Retina (tissue), 1 donor: ENCODE measurements at regions not wholly inside any gene's neighbourhood (a gene's known extent, or its start where the extent isn't known, plus 50 kb on each side); places are given as distances from the start of the nearest gene placed in this dataset.

Experiments
- DNase-seq: peaks from one replicate; pipeline ENCODE4 v3.0.0-alpha.2; 2016

GRCh38 chr5:8577792-8578191, 708.8 kb downstream of the MTRR start:
- no peak for DNase-seq

GRCh38 chr5:8580298-8580697, 711.4 kb downstream of the MTRR start:
- DNase-seq: no peak

DNA sequence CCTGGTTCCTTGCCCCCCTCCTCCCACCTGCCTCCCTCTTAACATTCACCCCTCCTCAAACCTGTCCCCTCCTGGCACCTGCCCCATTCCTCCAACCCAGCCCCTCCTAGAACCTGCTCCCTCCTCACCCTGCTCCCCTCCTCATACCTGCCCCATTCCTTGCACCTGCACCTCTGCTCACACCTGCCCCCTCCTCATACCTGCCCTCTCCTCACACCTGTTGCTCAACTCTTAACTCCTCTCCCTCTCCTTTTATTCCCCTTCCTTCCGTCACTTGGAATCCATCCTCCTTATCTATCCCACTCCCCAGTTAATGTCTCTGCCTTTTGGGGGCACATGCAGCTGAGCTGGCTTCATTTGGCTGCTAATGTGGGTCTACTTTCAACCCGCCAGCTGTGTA, 712.1 kb downstream of the MTRR start:
- no peak for DNase-seq

DNA sequence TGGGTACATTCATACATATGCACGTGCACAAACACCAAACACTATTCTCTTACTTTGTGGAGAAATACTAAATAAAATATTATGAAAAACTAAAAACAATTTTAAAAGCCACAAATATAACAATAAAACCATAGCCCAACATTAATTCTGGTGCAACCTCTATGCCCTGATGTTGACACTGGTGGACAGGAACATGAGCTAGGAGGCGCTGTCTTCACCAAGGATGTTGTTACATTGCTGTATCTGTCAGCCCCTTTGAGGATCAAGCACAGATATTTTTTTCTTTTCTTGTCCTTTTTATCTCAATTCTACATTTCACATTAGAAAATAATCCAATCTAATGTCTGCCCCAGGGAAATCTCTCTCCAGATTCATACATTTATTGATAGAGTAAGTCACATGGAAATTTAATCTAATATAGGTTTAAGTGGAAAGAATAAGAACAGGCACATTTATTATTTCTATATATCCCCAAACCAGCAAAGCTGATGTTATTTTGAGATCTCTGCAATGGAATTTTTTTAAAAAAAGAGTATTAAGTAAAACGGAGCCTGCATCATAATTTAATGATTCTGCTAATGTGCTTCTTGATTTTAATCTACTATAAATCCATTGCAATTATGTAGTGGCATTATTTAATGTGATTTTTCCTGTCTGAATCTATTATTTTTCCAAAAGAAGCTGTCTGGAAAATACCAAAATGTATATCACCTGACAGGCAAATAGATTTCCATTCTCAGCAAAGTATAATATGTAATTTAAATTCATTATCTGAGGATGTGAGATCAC, 716.5 kb downstream of the MTRR start:
- no peak for DNase-seq

GRCh38 chr5:8590959-8591358, 722.0 kb downstream of the MTRR start:
- no peak for DNase-seq

DNA sequence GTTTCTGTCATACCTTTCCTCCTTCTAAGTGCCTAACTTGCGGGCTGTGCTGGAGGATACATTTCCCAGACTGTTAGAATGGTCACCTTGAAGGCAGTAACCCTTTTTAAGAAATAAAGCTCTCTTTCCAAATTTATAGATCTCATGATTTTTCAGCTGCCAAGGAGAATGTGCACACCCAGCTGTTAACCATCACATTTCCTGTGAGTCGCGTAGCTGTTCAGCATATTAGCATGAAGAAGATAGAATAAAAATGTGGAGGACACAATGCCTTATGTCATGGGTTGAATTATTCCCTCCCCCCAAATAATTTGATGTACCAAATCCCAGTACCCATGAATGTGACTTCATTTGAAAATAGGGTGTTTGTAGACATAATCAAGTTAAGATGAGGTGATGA, 729.4 kb downstream of the MTRR start:
- DNase-seq: no peak

- DNase-seq: no peak
Measured at GRCh38 chr5:8598996-8599395, 730.0 kb downstream of the MTRR start.

GRCh38 chr5:8600843-8601242, 731.9 kb downstream of the MTRR start:
- no peak for DNase-seq

DNA sequence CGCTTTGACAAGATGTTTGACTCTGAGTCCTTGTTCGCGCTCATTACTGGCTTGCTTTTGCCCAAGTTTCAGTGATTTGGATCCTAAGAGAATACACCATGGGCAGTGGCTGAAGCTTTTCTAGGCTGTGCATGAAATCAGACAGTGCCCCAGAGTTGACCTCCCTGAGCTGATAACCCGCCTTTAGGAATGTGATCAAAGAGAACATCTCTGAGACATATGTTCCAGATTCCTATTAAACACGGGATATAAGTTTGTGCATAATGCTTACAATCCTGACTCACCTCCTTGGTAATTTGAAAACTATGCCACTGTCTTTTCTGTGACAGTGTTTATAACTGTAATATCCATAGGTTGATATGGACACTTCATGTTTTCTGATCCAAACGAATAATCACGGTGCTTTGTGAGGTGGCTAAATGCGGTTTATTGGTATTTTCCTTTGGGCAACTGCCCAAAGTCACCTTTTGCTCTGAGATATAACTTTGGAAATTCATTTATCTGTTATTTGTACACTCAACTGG, 732.9 kb downstream of the MTRR start:
- DNase-seq: no peak

DNA sequence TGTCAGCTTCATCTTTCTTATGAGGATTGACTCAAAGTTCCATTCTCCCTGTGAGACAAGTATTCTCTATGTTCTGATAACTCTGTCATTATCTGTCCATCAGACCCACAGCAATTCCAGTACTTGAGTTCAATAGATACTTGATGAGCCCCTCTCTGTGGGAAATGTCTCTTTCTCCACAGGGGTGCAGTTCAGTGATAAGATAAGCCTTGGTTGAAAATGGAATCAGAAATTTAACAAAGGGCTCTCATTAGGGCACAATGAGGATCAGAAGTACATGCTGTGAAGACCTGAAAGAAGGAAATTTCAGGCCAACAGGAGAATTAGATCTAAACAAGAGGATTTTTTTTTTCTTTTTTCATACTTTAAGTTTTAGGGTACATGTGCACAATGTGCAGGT, 737.3 kb downstream of the MTRR start:
- DNase-seq: no peak

DNA sequence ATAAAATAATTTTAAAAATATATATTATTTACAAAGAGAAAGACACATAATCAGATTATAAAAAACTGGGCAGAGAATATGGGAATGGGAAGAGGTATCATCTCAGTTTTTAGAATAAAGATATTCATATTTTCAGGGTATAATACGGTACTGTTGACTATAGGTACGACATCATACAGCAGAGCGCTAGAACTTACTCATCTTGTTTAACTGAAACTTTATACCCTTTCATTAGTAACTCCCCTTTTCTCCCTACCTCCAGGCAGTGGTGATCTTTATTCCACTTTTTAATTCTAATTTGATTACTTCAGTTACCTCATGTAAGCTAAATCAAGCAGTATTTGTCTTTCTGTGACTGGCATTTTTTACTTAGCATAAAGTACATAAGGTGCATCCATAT, 742.1 kb downstream of the MTRR start:
- no peak for DNase-seq

DNA sequence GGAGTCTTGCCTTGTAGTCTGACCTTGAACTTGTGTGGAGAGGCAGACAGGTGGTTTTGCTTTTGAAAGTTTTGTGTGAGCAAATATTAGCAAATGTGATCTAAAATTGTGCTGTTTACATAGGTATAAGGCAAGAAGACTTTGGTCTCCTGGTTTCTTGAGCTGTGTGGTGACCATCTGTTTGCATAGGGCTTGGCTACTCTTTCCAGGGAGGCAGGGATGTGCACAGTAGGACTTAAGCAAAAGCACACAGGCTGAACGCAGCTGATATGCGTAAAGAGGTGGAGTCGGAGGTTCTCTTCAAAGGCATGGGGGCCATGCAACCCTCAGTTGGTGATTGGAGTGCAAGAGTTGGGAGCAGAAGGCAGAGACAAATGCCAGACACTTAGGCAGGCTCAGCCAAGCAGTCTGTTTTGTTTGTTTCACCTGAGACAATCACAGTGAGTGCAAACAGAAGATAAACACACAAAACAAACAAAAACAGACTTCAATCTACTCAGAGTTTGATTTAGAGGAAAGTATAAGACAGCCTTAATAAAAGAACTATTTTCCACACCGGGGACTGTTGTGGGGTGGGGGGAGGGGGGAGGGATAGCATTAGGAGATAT, 744.2 kb downstream of the MTRR start:
- no peak for DNase-seq

DNA sequence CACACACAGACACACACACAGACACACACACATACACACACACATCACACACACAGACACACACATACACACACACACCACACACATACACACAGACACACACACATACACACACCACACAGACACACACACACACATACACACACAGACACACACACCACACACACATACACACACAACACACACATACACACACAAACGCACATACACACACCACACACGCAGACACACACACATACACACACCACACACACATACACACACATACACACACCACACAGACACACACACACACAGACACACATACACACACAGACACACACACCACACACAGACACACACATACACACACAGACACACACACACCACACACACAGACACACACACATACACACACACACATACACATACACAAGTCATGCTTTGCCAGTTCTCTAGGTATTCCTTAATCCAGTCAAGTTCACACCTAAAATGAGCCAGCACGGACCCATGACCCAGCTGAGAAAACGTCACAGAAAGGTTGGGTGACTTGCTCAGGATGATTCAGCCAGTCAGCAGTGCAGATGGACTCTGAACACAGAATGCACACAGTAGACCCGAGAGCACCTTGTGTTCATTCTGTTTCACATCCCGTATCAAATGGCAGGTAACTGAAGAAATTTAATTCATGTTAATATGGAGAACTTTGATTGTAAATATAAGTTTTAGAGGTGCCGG, 746.4 kb downstream of the MTRR start:
- no peak for DNase-seq

DNA sequence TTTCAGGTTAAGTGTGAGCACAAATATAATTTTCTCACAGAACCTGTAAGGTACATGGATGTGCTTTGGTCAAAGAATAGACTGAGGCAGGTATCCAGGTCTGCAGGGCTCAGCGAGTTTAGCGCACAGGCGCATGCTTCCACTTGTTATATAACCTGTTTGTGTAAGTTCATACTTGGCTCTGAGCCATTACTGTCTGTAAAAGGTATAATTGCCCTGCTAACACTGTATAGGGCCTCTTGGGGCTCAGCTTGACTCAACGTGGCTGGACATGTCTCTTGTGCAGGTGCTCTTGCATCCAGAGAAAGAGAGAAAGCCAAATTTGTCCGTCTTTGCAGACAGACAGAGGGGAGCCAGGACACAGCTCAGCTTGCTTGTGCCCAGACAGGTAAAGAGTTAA, 759.6 kb downstream of the MTRR start:
- DNase-seq: no peak

GRCh38 chr5:8633259-8633658, 764.3 kb downstream of the MTRR start:
- DNase-seq: no peak

- no peak for DNase-seq
Measured at GRCh38 chr5:8633696-8634095, 764.7 kb downstream of the MTRR start.

DNA sequence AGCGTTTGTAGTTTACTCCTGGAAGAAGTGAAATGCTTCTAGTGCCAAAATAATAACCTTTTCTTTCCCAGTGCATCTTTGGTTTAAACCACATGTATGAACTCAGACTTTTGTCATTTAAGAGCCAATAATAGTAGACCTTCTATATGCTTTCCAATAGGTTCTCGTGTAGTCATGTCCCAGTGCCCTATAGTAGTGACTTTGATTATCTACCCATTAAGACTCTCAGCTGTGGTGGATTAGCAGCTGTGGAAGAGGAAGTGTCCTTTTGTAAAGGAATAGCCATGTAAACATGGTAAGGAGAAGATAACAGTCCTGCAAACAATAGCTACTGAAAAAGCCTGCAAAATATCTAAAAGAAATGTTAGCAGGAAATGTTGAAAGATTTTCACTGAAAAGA, 765.3 kb downstream of the MTRR start:
- DNase-seq: no peak

GRCh38 chr5:8641786-8642505, 773.0 kb downstream of the MTRR start:
- DNase-seq: no peak

DNA sequence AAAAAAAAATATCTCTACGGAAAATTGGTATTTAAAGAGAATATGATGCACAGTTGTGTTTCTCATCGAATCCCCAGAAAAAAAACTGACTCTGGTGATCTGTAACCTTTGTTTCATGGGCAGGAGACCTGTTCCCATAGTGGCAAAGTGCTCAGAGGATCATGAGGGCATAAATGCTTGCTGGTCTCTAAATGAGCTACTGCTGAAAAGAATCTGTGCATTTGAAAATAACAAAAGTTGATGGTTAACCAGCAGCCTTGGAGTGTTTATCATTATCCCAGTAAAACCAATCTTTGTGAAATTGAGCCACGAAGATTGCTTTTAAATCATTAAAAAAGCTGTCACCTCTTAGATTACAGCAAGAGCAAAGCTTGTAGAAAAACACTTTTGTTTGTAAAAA, 775.4 kb downstream of the MTRR start:
- no peak for DNase-seq

DNA sequence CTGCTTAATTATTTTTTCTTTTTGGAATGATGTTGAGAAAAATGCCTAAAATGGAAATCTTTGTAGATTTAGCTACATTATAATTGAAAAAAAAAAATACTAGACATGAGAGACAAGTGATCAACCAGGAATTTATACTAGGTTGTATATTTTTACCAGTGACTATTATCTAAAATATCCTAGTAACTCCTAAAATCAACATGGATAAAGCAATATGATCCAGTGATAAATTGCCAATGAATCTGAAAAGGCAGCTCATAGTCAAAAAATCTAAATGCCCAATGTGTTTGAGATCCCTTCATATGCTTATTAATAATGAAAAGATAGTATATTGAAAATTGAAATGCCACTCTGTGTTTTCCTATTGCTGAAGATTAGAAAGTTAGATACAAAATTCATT, 778.2 kb downstream of the MTRR start:
- DNase-seq: no peak

GRCh38 chr5:8650186-8650585, 781.2 kb downstream of the MTRR start:
- DNase-seq: no peak

DNA sequence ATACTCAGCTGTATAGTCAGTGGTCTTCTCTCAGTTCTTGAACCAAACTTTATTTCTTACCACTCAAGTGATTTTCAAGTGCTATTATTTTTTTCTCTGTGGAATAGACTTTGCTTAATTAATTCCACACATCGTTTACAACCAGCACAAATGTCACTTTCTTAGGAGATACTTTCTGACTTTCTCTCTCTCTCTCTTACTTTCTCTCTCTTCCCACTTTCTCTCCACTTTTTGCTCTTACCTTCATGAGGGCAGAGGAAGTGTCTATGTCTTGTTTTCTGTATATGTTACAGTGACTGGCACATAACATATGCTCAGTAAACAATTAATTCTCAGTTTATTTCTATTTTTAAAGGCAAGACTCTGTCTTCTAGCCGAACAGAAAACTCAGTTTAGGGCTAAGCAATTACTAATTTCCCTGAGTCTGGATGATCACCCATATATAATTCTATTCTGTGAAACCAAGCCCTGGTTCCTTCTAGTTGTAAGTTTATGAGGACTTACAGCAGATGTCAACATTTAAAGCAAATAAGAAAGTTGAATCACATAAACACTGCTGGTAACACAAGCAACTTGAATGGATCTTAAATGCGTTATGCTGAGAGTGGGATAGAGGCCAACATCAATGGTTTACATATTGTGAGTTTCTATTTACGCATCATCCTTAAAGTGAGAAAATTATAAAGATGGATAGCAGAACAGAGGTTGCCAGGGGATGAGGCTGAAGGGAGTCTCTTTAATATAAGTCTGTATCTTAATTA, 791.4 kb downstream of the MTRR start:
- DNase-seq: no peak

- DNase-seq: no peak
Measured at GRCh38 chr5:8663374-8663773, 794.4 kb downstream of the MTRR start.
